ENCODE measurements at regions not wholly inside any gene's neighbourhood (a gene's known extent, or its start where the extent isn't known, plus 50 kb on each side); places are given as distances from the start of the nearest gene placed in this dataset.

GRCh38 chr13:107733276-107733675, 482.1 kb downstream of the LIG4 start:
- Histone ChIP-seq H2AFZ (ENCODE audit: low read length) (no peak overlapping the region), H3K9me2 (replicated peaks; ENCODE audit: low read length) (no peaks in the 10 kb centered on the region), H4K20me1 (ENCODE audit: low read length) (no peaks in the 10 kb centered on the region), H3K36me3 (ENCODE audit: low read depth, low read length) (no peaks in the 10 kb centered on the region), H3K4me1 (ENCODE audit: insufficient read depth, low read length) (no peaks in the 10 kb centered on the region), H3K79me2 (ENCODE audit: low read length) (no peaks in the 10 kb centered on the region), H3K4me2 (ENCODE audit: low read length) (no peak overlapping the region), H3K9me3 (ENCODE audit: low read length) (no peaks in the 10 kb centered on the region), H3F3A (ENCODE audit: low read length, unreplicated experiment) (no peaks in the 10 kb centered on the region), H3K27ac (ENCODE audit: low read length) (no peak overlapping the region), H3K27me3 (ENCODE audit: low read length) (no peaks in the 10 kb centered on the region), H3K4me3 (ENCODE audit: low read length) (no peak overlapping the region), H3K9ac (ENCODE audit: low read length) (no peak overlapping the region)
- CTCF ChIA-PET: no interaction called here
- intact Hi-C loops (cut with micrococcal nuclease): no loop called here
- ATAC-seq: no peak
- DNase-seq: no peak
- TF ChIP-seq EZH2phosphoT487 (IDR thresholded peaks at IDR 0.05; ENCODE audit: borderline replicate concordance, low read length): no peak
- no peak for TF ChIP-seq EZH2 (IDR thresholded peaks at IDR 0.05; ENCODE audit: low read length, unreplicated experiment)
- TF ChIP-seq CTCF (conservative IDR thresholded peaks at IDR 0.05; ENCODE audit: low read depth, low read length): no peak
- BruUV-seq (replicated peaks): no TSS peak
- POLR2A ChIA-PET (ENCODE audit: unreplicated experiment): no interaction called here

DNA sequence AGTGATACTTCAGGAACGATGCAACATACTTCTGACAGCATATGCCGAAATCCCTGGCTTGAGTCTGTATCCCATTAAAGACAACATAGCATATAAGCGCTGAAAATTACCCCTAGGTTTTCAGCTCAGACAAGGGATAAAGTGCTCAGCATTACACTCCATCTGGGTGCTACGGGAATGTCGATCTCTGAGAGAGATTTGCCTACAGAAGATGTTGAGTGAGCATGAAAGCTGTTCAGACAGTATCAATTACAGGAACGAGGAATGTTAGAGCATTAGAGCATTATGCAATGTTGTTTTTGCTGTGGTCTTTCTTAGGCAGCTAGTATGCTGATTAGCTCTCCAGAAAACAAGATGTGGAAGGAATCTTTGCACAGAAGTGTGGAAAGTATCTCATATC, 484.5 kb downstream of the LIG4 start:
- no peak for ATAC-seq
- CTCF ChIA-PET: no interaction called here
- no peak overlapping the region for H3K9ac ChIP-seq (ENCODE audit: low read length)

More for the DNA sequence above, 484.5 kb downstream of the LIG4 start:
- BruUV-seq (replicated peaks): no TSS peak
- Histone ChIP-seq H4K20me1 (ENCODE audit: low read length) (no peaks in the 10 kb centered on the region), H3K27ac (ENCODE audit: low read length) (no peak overlapping the region), H3K36me3 (ENCODE audit: low read depth, low read length) (no peaks in the 10 kb centered on the region), H3K9me2 (replicated peaks; ENCODE audit: low read length) (no peaks in the 10 kb centered on the region), H2AFZ (ENCODE audit: low read length) (no peak overlapping the region), H3K4me1 (ENCODE audit: insufficient read depth, low read length) (no peaks in the 10 kb centered on the region), H3F3A (ENCODE audit: low read length, unreplicated experiment) (no peaks in the 10 kb centered on the region), H3K4me2 (ENCODE audit: low read length) (no peak overlapping the region), H3K4me3 (ENCODE audit: low read length) (no peak overlapping the region), H3K9me3 (ENCODE audit: low read length) (no peaks in the 10 kb centered on the region), H3K27me3 (ENCODE audit: low read length) (no peaks in the 10 kb centered on the region), H3K79me2 (ENCODE audit: low read length) (no peaks in the 10 kb centered on the region)
- DNase-seq: no peak
- intact Hi-C loops (cut with micrococcal nuclease): no loop called here
- TF ChIP-seq EZH2phosphoT487 (IDR thresholded peaks at IDR 0.05; ENCODE audit: borderline replicate concordance, low read length): no peak
- no peak for TF ChIP-seq CTCF (conservative IDR thresholded peaks at IDR 0.05; ENCODE audit: low read depth, low read length)
- TF ChIP-seq EZH2 (IDR thresholded peaks at IDR 0.05; ENCODE audit: low read length, unreplicated experiment): no peak
- POLR2A ChIA-PET (ENCODE audit: unreplicated experiment): no interaction called here

All from PC-3 (cell line).